GM19023 (cell line): ENCODE measurements at regions not wholly inside any gene's neighbourhood (a gene's known extent, or its start where the extent isn't known, plus 50 kb on each side); places are given as distances from the start of the nearest gene placed in this dataset.

Experiments
- ATAC-seq: cut with Tn5 transposase; IDR thresholded peaks from one replicate; pipeline ENCODE4 v1.9.1; 2021; ENCODE audit warnings: mild to moderate bottlenecking, moderate library complexity; ENCODE audit not compliant: unreplicated experiment

- ATAC-seq = no peak
These were observed 902.7 kb upstream of the USP15 start for GRCh38 chr12:61357496-61357895.

GRCh38 chr12:61362037-61362436 is 898.2 kb upstream of the USP15 start:
- no peak for ATAC-seq

- ATAC-seq = no peak
These were observed 895.2 kb upstream of the USP15 start for GRCh38 chr12:61365001-61365400.

GRCh38 chr12:61367281-61367785 is 892.9 kb upstream of the USP15 start:
- ATAC-seq = no peak

GRCh38 chr12:61369241-61369910 is 890.8 kb upstream of the USP15 start:
- no peak for ATAC-seq

- ATAC-seq = no peak
These were observed 875.7 kb upstream of the USP15 start for GRCh38 chr12:61384511-61384910.

- no peak for ATAC-seq
These were observed 874.4 kb upstream of the USP15 start for GRCh38 chr12:61385771-61386170.

GRCh38 chr12:61397668-61398067 is 862.5 kb upstream of the USP15 start:
- no peak for ATAC-seq

GRCh38 chr12:61412201-61412600 is 848.0 kb upstream of the USP15 start:
- ATAC-seq = no peak

GRCh38 chr12:61414470-61414869 is 845.7 kb upstream of the USP15 start:
- no peak for ATAC-seq

GRCh38 chr12:61422786-61423185 is 837.4 kb upstream of the USP15 start:
- ATAC-seq = no peak

GRCh38 chr12:61452076-61452475 is 808.1 kb upstream of the USP15 start:
- ATAC-seq = no peak

GRCh38 chr12:61487728-61488127 is 772.5 kb upstream of the USP15 start:
- no peak for ATAC-seq

GRCh38 chr12:61490526-61491498 is 769.4 kb upstream of the USP15 start:
- ATAC-seq = no peak

- no peak for ATAC-seq
These were observed 758.0 kb upstream of the USP15 start for GRCh38 chr12:61502179-61502578.

GRCh38 chr12:61504396-61505080 is 755.7 kb upstream of the USP15 start:
- no peak for ATAC-seq

- ATAC-seq = no peak
These were observed 746.7 kb upstream of the USP15 start for GRCh38 chr12:61513499-61513898.

- ATAC-seq = no peak
These were observed 746.2 kb upstream of the USP15 start for GRCh38 chr12:61514016-61514415.

- ATAC-seq = no peak
These were observed 738.9 kb upstream of the USP15 start for GRCh38 chr12:61521258-61521657.

GRCh38 chr12:61523276-61523992 is 736.8 kb upstream of the USP15 start:
- no peak for ATAC-seq

- ATAC-seq = no peak
These were observed 735.4 kb upstream of the USP15 start for GRCh38 chr12:61524851-61525250.
